ENCODE measurements at regions not wholly inside any gene's neighbourhood (a gene's known extent, or its start where the extent isn't known, plus 50 kb on each side); places are given as distances from the start of the nearest gene placed in this dataset.

DNA sequence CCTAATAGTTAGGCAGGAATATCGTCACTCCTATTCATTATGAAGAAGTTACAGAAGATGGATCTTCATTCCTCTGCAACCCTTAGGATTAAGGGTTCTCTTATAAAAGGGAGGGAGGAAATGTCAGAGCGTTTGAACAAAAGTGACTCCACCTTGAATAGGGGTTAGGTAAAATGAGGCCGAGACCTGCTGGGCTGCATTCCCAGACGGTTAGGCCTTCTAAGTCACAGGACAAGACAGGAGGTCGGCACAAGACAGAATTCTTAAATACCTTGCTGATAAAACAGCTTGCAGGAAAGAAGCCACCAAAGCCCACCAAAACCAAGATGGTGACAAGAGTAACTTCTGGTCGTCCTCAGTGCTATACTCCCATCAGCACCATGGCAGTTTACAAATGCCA lies 147.6 kb downstream of the CDCA7 start:
- H3K79me2 ChIP-seq (ENCODE audit: control insufficient read depth in 1 of 2, insufficient read depth in 2 of 2, low read length in 2 of 2) = no peaks in the 10 kb centered on the region
- DNase-seq (ENCODE audit: low read depth in 1 of 2, low spot score in 2 of 2) = no peak
- TF ChIP-seq RBBP5 (IDR thresholded peaks at IDR 0.05; ENCODE audit: borderline replicate concordance, low read depth, low read length) (no peak), TEAD4 (IDR thresholded peaks at IDR 0.05; ENCODE audit: low read depth, low read length) (no peak), BRCA1 (IDR thresholded peaks at IDR 0.05; ENCODE audit: low read depth, low read length) (no peak), CHD1 (IDR thresholded peaks at IDR 0.05; ENCODE audit: low read depth, low read length) (no peak), EZH2 (IDR thresholded peaks at IDR 0.05; ENCODE audit: low read depth, low read length, severe bottlenecking) (no peak), MAX (IDR thresholded peaks at IDR 0.05) (no peak), SAP30 (IDR thresholded peaks at IDR 0.05; ENCODE audit: insufficient read depth, insufficient replicate concordance, low read length) (no peak), FOSL1 (IDR thresholded peaks at IDR 0.05; ENCODE audit: insufficient read depth, low read depth, low read length) (no peak), BCL11A (IDR thresholded peaks at IDR 0.05; ENCODE audit: low read depth in 2 of 2, low read length in 2 of 2) (no peak), CTCF (IDR thresholded peaks at IDR 0.05; ENCODE audit: control extremely low read depth in 1 of 3, insufficient read depth in 1 of 3, low read depth in 1 of 3, low read length in 3 of 3) (no peak), KDM1A (IDR thresholded peaks at IDR 0.05; ENCODE audit: borderline replicate concordance, low read length) (no peak), EGR1 (IDR thresholded peaks at IDR 0.05; ENCODE audit: borderline replicate concordance, low read depth, low read length) (no peak)

More for the DNA sequence above, 147.6 kb downstream of the CDCA7 start:
- H3K18ac ChIP-seq (ENCODE audit: extremely low read depth, low read length) = no peak overlapping the region
- CTCF ChIA-PET (ENCODE audit: partially characterized antibody) = no interaction called here
- H4K91ac ChIP-seq (replicated peaks; ENCODE audit: insufficient read length, low read length) = no peak overlapping the region
- FAIRE-seq = no peak
- H3K23me2 ChIP-seq (ENCODE audit: low read depth, low read length) = no peaks in the 10 kb centered on the region
- WGBS, 2 experiments (ENCODE audit: extremely low coverage in 1 of 2, insufficient coverage in 1 of 2, insufficient read length in 1 of 2, insufficient replicate concordance in 2 of 2, low coverage in 1 of 2, low lambda C conversion rate in 2 of 2, missing lambda C conversion rate in 1 of 2) = 95% methylated on average over 6 of the region's 6 CpGs; no CpG with 5 or more reads in 1 of the 2 experiments
- no peak overlapping the region for H3K9ac ChIP-seq (replicated peaks in 1 of 4; ENCODE audit: extremely low read depth in 1 of 4, low read depth in 3 of 4, low read length in 3 of 4)
- H2BK20ac ChIP-seq (ENCODE audit: low read length) = no peak overlapping the region
- no peak overlapping the region for H2BK15ac ChIP-seq (ENCODE audit: low read length)
- no peak overlapping the region for H3K4me3 ChIP-seq (ENCODE audit: extremely low read depth in 1 of 4, insufficient read depth in 2 of 4, low read depth in 3 of 4, low read length in 4 of 4)
- H3K27me3 ChIP-seq (replicated peaks in 1 of 4; ENCODE audit: control insufficient read depth in 3 of 4, extremely low read depth in 1 of 4, insufficient read depth in 3 of 4, low read length in 3 of 4) = no peaks in the 10 kb centered on the region
- H3K4me2 ChIP-seq (ENCODE audit: insufficient read depth in 1 of 2, low read depth in 2 of 2, low read length in 2 of 2) = no peak overlapping the region
- H3K27ac ChIP-seq (ENCODE audit: low read depth, low read length) = no peak overlapping the region
- H3K79me1 ChIP-seq (ENCODE audit: low read depth, low read length) = no peaks in the 10 kb centered on the region
- no peak overlapping the region for H4K8ac ChIP-seq (ENCODE audit: extremely low read depth, insufficient read depth, low read length)
- no peak overlapping the region for H2BK12ac ChIP-seq (ENCODE audit: low read depth, low read length)
- no peak overlapping the region for H4K5ac ChIP-seq (ENCODE audit: insufficient read length, low read depth, low read length)
- no peaks in the 10 kb centered on the region; a peak in 1 of 8 replicates for H3K36me3 ChIP-seq (ENCODE audit: control insufficient read depth in 2 of 4, insufficient read depth in 4 of 4, low read length in 3 of 4)
- H2AK5ac ChIP-seq (ENCODE audit: low read depth, low read length) = no peak overlapping the region
- no peak overlapping the region for H3K14ac ChIP-seq (ENCODE audit: insufficient read length)
- H3K9me3 ChIP-seq (ENCODE audit: insufficient read depth in 2 of 2, low read depth in 1 of 2, low read length in 1 of 2) = peaks cover 5 to 17% of the 10 kb centered on the region in 2 experiments
- no peak overlapping the region for H3K23ac ChIP-seq (ENCODE audit: insufficient read length)
- POLR2A ChIA-PET (ENCODE audit: partially characterized antibody) = no interaction called here
- no peak overlapping the region for H2BK5ac ChIP-seq (ENCODE audit: low read depth, low read length)
- H2BK120ac ChIP-seq (replicated peaks; ENCODE audit: low read depth, low read length) = no peak overlapping the region
- H3K4ac ChIP-seq (replicated peaks; ENCODE audit: insufficient read length, low read depth, low read length) = no peak overlapping the region
- no peak overlapping the region for H2AFZ ChIP-seq (ENCODE audit: low read length)
- H3K4me1 ChIP-seq (replicated peaks in 1 of 4; ENCODE audit: control insufficient read depth in 3 of 4, insufficient read depth in 4 of 4, low read length in 3 of 4) = no peaks in the 10 kb centered on the region
- H4K20me1 ChIP-seq (replicated peaks in 1 of 2; ENCODE audit: control insufficient read depth in 1 of 2, insufficient read depth in 2 of 2, low read length in 2 of 2) = no peaks in the 10 kb centered on the region
- H3K56ac ChIP-seq (replicated peaks; ENCODE audit: insufficient read length, low read depth, low read length) = no peak overlapping the region
